ENCODE measurements at regions not wholly inside any gene's neighbourhood (a gene's known extent, or its start where the extent isn't known, plus 50 kb on each side); places are given as distances from the start of the nearest gene placed in this dataset.

GRCh38 chr12:131617179-131617578, 93.7 kb upstream of the SFSWAP start:
- no peak for DNase-seq (ENCODE audit: low spot score)
- TF ChIP-seq CTCF (IDR thresholded peaks at IDR 0.05; ENCODE audit: extremely low read depth, missing control alignments), result no peak

GRCh38 chr12:131617596-131618302, 93.1 kb upstream of the SFSWAP start:
- no peak for DNase-seq (ENCODE audit: low spot score)
- TF ChIP-seq CTCF (IDR thresholded peaks at IDR 0.05; ENCODE audit: extremely low read depth, missing control alignments), result no peak

- no peak for DNase-seq (ENCODE audit: low spot score)
- no peak for TF ChIP-seq CTCF (IDR thresholded peaks at IDR 0.05; ENCODE audit: extremely low read depth, missing control alignments)
Observed at GRCh38 chr12:131618303-131618658, 92.6 kb upstream of the SFSWAP start.

- TF ChIP-seq CTCF (IDR thresholded peaks at IDR 0.05; ENCODE audit: extremely low read depth, missing control alignments), result no peak
- DNase-seq (ENCODE audit: low spot score), result no peak
Observed at GRCh38 chr12:131618701-131619100, 92.2 kb upstream of the SFSWAP start.

- no peak for DNase-seq (ENCODE audit: low spot score)
- no peak for TF ChIP-seq CTCF (IDR thresholded peaks at IDR 0.05; ENCODE audit: extremely low read depth, missing control alignments)
Observed at GRCh38 chr12:131619106-131619642, 91.7 kb upstream of the SFSWAP start.

GRCh38 chr12:131619736-131620506, 91.0 kb upstream of the SFSWAP start:
- DNase-seq (ENCODE audit: low spot score), result no peak
- no peak for TF ChIP-seq CTCF (IDR thresholded peaks at IDR 0.05; ENCODE audit: extremely low read depth, missing control alignments)

GRCh38 chr12:131620520-131620919, 90.4 kb upstream of the SFSWAP start:
- no peak for DNase-seq (ENCODE audit: low spot score)
- no peak for TF ChIP-seq CTCF (IDR thresholded peaks at IDR 0.05; ENCODE audit: extremely low read depth, missing control alignments)

Data from GM20000 (cell line).